Osteoblast (primary cell): ENCODE measurements at regions not wholly inside any gene's neighbourhood (a gene's known extent, or its start where the extent isn't known, plus 50 kb on each side); places are given as distances from the start of the nearest gene placed in this dataset.

Experiments used
- DNase-seq: peaks from one replicate; pipeline ENCODE4 v3.0.0; 2011; ENCODE audit warnings: low spot score, mixed read lengths; ENCODE audit not compliant: insufficient read length; ENCODE audit errors: missing footprints
- H2AFZ ChIP-seq: 2 replicates; pipeline ENCODE4 v1.6.0; 2011; ENCODE audit warnings: mild to moderate bottlenecking, low read length
- H3K27ac ChIP-seq: 2 replicates; pipeline ENCODE4 v1.5.1; 2011; ENCODE audit warnings: mild to moderate bottlenecking, low read depth, low read length, moderate library complexity
- H3K27me3 ChIP-seq: 2 replicates; pipeline ENCODE4 v1.6.0; 2012; ENCODE audit warnings: mild to moderate bottlenecking, control low read depth, inconsistent platforms, low read length, moderate library complexity; ENCODE audit not compliant: insufficient read depth
- H3K36me3 ChIP-seq: 2 replicates; pipeline ENCODE4 v1.5.1; 2011; ENCODE audit warnings: mild to moderate bottlenecking, low read length, control low read depth, moderate library complexity; ENCODE audit not compliant: insufficient read depth
- H3K4me1 ChIP-seq: 2 replicates; pipeline ENCODE4 v1.5.1; 2011; ENCODE audit warnings: mild to moderate bottlenecking, low read length, control low read depth, moderate library complexity; ENCODE audit not compliant: insufficient read depth
- H3K4me2 ChIP-seq: 2 replicates; pipeline ENCODE4 v1.6.0; 2011; ENCODE audit warnings: mild to moderate bottlenecking, low read length; ENCODE audit not compliant: insufficient read depth
- H3K4me3 ChIP-seq: fragments of 200-600 bp; sonication (generic); 3 replicates; pipeline ENCODE4 v1.5.1; 2012; ENCODE audit warnings: mild to moderate bottlenecking, low read length, inconsistent platforms; ENCODE audit not compliant: insufficient read depth
- H3K79me2 ChIP-seq: 2 replicates; pipeline ENCODE4 v1.6.0; 2012; ENCODE audit warnings: mild to moderate bottlenecking, low read length, control low read depth, inconsistent platforms; ENCODE audit not compliant: insufficient read depth
- H3K9me3 ChIP-seq: 2 replicates; pipeline ENCODE4 v1.5.1; 2011; ENCODE audit warnings: low read depth, low read length, control low read depth
- H4K20me1 ChIP-seq: 2 replicates; pipeline ENCODE4 v1.6.0; 2012; ENCODE audit warnings: mild to moderate bottlenecking, low read length, control low read depth; ENCODE audit not compliant: insufficient read depth
- TF ChIP-seq, protein P1 (sequence below): IDR thresholded peaks from 2 replicates; pipeline ENCODE4 v1.5.1; 2011; ENCODE audit warnings: mild to moderate bottlenecking, low read depth, low read length, moderate library complexity; ENCODE audit errors: extremely low read depth

GRCh38 chr19:56994251-56995017 is 125.4 kb upstream of the USP29 start:
- H3K4me3 ChIP-seq, result no peak overlapping the region
- no peaks in the 10 kb centered on the region for H4K20me1 ChIP-seq
- H3K27ac ChIP-seq, result no peak overlapping the region
- H3K9me3 ChIP-seq, result peaks cover 3% of the 10 kb centered on the region
- TF ChIP-seq, protein P1, sequence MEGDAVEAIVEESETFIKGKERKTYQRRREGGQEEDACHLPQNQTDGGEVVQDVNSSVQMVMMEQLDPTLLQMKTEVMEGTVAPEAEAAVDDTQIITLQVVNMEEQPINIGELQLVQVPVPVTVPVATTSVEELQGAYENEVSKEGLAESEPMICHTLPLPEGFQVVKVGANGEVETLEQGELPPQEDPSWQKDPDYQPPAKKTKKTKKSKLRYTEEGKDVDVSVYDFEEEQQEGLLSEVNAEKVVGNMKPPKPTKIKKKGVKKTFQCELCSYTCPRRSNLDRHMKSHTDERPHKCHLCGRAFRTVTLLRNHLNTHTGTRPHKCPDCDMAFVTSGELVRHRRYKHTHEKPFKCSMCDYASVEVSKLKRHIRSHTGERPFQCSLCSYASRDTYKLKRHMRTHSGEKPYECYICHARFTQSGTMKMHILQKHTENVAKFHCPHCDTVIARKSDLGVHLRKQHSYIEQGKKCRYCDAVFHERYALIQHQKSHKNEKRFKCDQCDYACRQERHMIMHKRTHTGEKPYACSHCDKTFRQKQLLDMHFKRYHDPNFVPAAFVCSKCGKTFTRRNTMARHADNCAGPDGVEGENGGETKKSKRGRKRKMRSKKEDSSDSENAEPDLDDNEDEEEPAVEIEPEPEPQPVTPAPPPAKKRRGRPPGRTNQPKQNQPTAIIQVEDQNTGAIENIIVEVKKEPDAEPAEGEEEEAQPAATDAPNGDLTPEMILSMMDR, result no peak
- no peak overlapping the region for H2AFZ ChIP-seq
- no peak overlapping the region for H3K4me2 ChIP-seq
- H3K4me1 ChIP-seq, result no peaks in the 10 kb centered on the region
- no peak for DNase-seq
- no peaks in the 10 kb centered on the region for H3K27me3 ChIP-seq
- H3K36me3 ChIP-seq, result no peaks in the 10 kb centered on the region
- H3K79me2 ChIP-seq, result no peaks in the 10 kb centered on the region

- Histone ChIP-seq H2AFZ (no peak overlapping the region), H3K4me2 (no peak overlapping the region), H3K27me3 (no peaks in the 10 kb centered on the region), H3K9me3 (peaks cover 3% of the 10 kb centered on the region), H3K79me2 (no peaks in the 10 kb centered on the region), H3K4me3 (no peak overlapping the region), H3K27ac (no peak overlapping the region), H3K36me3 (no peaks in the 10 kb centered on the region), H4K20me1 (no peaks in the 10 kb centered on the region), H3K4me1 (no peaks in the 10 kb centered on the region)
- DNase-seq, result no peak
- TF ChIP-seq, protein P1, result no peak
These were observed 124.5 kb upstream of the USP29 start for GRCh38 chr19:56995303-56995702.

- TF ChIP-seq, protein P1, result no peak
- Histone ChIP-seq H3K27me3 (no peaks in the 10 kb centered on the region), H3K9me3 (peaks cover 2% of the 10 kb centered on the region), H3K4me3 (no peak overlapping the region), H3K4me1 (no peaks in the 10 kb centered on the region), H3K79me2 (no peaks in the 10 kb centered on the region), H3K27ac (no peak overlapping the region), H3K4me2 (no peak overlapping the region), H4K20me1 (no peaks in the 10 kb centered on the region), H2AFZ (no peak overlapping the region), H3K36me3 (no peaks in the 10 kb centered on the region)
- no peak for DNase-seq
These were observed 117.6 kb upstream of the USP29 start for GRCh38 chr19:57002195-57002601.

- Histone ChIP-seq H2AFZ (no peak overlapping the region), H3K79me2 (no peaks in the 10 kb centered on the region), H3K4me1 (no peaks in the 10 kb centered on the region), H4K20me1 (no peaks in the 10 kb centered on the region), H3K36me3 (no peaks in the 10 kb centered on the region), H3K27ac (no peak overlapping the region), H3K4me3 (no peak overlapping the region), H3K27me3 (no peaks in the 10 kb centered on the region), H3K4me2 (no peak overlapping the region), H3K9me3 (peaks cover 5% of the 10 kb centered on the region)
- no peak for DNase-seq
- TF ChIP-seq, protein P1, result no peak
These were observed 117.1 kb upstream of the USP29 start for GRCh38 chr19:57002710-57003109.
